Fibroblast of skin of back (primary cell): ENCODE measurements at regions not wholly inside any gene's neighbourhood (a gene's known extent, or its start where the extent isn't known, plus 50 kb on each side); places are given as distances from the start of the nearest gene placed in this dataset.
A peak's percentile ranks its signal among the peaks of the same experiment; 100 is the strongest.
"Not testable (repeated sequence)": the region's sequence is repeated elsewhere in the genome, so short reads cannot be mapped to it uniquely, and the experiment has no call there.

ENCODE experiments used
- DNase-seq: peaks from one replicate; pipeline ENCODE4 v3.0.0-alpha.2; 2013

- DNase-seq, result no peak
Observed at GRCh38 chr4:177187371-177187770, 122.3 kb upstream of the NEIL3 start.

- peak; percentile 76 for DNase-seq
Observed at GRCh38 chr4:177190995-177191580, 118.6 kb upstream of the NEIL3 start.

- no peak for DNase-seq
Observed at GRCh38 chr4:177191586-177191985, 118.1 kb upstream of the NEIL3 start.

GRCh38 chr4:177191991-177192390, 117.7 kb upstream of the NEIL3 start:
- no peak for DNase-seq

GRCh38 chr4:177193024-177193715, 116.5 kb upstream of the NEIL3 start:
- not testable (repeated sequence) for DNase-seq

DNA sequence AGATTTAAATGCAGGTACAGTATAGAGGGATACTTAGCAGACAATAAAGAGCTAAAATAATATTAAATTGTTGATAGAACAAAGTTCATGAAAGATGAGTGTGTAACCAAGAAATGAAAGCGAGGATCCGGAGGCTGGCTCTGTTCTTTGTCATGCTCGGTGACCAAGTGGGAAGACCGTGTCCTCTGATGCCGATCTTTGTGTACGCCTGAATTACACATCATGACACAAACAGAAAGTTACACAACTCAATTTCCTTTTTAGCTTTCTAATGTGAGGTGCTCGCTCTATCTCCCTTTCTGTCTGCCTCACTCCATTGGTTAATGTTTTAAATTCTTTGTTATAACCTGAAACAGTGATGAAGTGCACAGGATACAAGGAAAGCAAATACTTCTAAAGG, 114.8 kb upstream of the NEIL3 start:
- DNase-seq, result no peak

DNA sequence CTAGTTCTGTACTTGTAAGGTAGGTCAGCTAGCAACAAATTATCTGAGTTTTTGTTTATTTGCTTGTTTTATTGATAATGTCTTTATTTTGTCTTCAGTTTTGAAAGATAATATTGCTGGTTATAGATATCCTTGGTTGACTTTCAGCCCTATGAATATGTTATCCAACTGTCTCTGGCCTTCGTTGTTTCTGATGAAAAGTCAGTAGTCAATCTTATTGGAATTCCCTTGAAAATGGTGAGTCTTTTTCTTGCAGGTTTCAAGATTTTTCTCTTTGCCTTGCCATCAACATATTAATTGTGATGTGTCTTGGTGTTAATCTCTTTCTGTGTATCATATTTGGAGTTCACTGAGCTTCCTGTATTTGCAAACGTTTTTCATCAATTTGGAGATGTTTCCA, 113.1 kb upstream of the NEIL3 start:
- DNase-seq, result no peak

- DNase-seq, result no peak
Observed at GRCh38 chr4:177201614-177202013, 108.1 kb upstream of the NEIL3 start.

- no peak for DNase-seq
Observed at GRCh38 chr4:177204126-177204525, 105.5 kb upstream of the NEIL3 start.

DNA sequence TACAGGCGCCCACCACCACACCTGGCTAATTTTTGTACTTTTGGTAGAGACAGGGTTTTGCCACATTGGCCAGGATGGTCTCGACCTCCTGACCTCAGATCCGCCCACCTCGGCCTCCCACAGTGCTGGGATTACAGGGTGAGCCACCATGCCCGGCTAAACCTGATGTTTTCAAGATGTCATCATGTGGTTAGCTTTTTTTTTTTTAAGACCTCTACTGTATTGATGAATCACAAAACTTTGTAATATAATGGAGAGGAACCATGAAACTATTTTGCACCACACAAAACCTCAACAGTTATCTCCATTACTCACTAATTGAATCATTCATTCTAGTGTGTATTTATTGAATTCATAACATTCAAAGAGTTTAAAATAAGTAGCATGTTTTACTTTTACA, 94.7 kb upstream of the NEIL3 start:
- DNase-seq, result peak; percentile 77

DNA sequence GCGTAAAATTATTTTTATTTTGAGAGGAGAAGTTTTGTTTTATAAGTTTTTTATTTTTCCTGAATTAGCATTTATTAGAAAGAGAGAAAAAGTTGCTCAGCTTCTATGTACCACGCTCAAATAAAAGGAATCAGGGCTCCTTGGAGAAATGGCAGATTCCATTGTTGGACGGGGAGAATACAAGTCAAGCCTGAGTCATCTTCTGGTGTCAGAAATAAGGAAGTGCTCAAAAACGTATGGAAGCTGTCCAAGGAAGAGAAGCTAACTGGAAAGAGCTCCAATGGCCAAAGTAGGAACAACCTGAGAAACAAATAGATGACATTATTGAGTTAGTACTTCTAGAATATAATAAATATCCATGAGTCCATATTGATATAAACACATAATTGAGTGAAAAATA, 89.3 kb upstream of the NEIL3 start:
- peak; percentile 50 for DNase-seq

DNA sequence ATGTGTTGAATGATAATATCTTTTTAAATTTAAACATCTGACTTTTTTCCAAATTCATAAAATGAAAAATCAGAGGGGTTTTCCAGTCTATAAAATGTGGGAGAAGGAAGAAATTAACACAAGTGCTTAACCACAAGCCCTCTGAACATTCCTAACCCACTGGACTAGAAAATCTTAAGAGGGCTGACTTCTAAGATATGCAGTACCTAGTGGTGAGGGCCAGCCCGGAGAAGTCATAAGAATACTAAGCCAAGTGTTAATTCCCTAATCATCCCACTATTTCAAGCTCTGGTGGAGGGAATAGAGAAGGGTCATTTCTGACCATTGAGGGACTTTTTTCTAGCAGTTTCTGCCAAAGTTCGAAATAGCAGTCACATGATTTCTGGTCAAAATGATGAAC, 86.9 kb upstream of the NEIL3 start:
- no peak for DNase-seq

DNA sequence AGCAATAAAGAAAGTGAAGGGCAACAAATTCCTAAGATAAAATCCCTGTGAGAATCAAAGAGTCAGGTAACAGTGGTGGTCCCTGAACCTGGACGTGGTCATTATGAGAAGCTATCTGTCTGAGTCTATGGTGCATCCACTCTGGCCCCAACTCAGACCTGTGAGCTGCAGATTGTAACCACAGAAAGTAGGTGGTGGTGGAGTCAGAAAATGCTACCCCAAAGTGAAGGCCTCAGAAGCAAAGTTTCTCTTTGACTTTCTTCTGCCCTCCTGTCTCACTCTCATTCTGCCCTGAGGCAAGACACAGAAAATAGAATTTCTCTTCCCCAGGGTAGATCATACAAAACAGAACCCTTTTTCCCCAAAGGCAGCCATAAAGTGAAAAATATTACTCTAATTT, 84.1 kb upstream of the NEIL3 start:
- no peak for DNase-seq

DNA sequence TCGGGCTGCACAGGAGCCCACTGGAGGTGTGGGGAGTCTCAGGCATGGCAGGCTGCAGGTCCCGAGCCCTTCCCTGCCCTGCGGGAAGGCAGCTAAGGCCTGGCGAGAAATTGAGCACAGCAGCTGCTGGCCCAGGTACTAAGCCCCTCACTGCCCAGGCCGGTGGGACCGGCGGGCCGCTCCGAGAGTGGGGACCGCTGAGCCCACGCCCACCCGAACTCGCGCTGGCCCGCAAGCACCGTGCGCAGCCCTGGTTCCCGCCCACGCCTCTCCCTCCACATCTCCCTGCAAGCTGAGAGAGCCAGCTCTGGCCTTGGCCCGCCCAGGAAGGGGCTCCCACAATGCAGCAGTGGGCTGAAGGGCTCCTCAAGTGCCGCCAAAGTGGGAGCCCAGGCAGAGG, 82.0 kb upstream of the NEIL3 start:
- DNase-seq, result no peak

DNA sequence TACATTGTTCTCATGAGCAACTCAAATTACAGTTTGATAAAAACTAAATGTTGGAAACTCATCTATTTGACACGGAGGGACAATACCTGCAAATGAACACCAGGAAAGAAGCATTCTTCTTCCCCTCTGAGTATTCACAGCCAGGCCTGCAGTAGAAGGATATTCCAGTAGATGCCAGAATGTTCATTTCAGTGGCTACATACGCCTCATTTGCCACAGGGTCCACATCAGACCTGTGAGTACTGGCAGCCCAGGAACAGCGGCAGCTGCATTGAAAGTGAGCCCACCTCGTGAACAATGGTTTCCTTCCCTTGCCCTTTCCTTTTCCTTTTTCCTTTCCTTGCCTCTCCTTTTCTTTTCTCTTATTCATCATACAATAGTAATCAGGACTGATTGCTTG, 81.1 kb upstream of the NEIL3 start:
- no peak for DNase-seq

DNA sequence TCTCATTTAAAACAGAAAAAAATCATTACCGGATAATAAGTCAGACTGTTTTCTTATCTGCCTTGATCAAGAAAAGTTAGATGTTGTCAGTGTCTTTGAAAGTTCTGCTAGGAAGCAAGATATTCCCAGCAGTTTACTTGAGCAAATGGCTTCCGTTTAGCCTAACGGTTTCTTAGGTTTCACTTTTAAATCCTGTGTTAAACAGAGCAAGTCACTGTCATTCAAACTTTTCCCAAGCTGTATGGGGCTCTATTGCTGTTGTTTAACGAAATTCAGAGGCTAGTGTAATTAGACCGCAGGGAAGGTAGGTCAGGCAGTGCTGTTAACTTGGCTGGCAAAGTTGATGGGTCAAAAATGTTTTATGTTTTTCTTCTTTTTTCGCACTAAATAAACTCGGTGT, 80.3 kb upstream of the NEIL3 start:
- peak; percentile 13 for DNase-seq

- DNase-seq, result peak; percentile 15
Observed at GRCh38 chr4:177232473-177232872, 77.2 kb upstream of the NEIL3 start.

DNA sequence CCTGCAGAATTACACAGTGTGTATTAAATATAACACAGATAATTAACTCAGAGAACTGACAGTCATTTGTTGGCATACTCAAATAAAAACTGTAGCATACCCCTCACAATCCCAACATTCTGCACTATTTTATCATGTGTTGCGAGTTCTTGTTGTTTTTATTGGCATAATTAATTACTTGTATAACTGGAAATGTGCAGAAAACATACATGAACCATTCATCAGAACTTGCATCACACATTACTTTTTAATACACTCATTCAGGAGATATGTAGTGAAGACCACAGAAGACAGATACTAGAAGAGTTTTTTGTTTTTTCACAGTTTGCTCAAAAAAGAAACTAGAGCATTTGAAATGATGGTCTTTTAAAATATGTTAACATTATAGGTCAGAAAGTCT, 74.6 kb upstream of the NEIL3 start:
- DNase-seq, result peak; percentile 80

GRCh38 chr4:177236886-177237285, 72.8 kb upstream of the NEIL3 start:
- DNase-seq, result no peak

- no peak for DNase-seq
Observed at GRCh38 chr4:177237291-177237690, 72.4 kb upstream of the NEIL3 start.

GRCh38 chr4:177239477-177239876, 70.2 kb upstream of the NEIL3 start:
- peak; percentile 7 for DNase-seq

- DNase-seq, result no peak
Observed at GRCh38 chr4:177239878-177240277, 69.8 kb upstream of the NEIL3 start.

- DNase-seq, result peak; percentile 29
Observed at GRCh38 chr4:177242651-177243286, 66.9 kb upstream of the NEIL3 start.
